ENCODE measurements at regions not wholly inside any gene's neighbourhood (a gene's known extent, or its start where the extent isn't known, plus 50 kb on each side); places are given as distances from the start of the nearest gene placed in this dataset.

DNA sequence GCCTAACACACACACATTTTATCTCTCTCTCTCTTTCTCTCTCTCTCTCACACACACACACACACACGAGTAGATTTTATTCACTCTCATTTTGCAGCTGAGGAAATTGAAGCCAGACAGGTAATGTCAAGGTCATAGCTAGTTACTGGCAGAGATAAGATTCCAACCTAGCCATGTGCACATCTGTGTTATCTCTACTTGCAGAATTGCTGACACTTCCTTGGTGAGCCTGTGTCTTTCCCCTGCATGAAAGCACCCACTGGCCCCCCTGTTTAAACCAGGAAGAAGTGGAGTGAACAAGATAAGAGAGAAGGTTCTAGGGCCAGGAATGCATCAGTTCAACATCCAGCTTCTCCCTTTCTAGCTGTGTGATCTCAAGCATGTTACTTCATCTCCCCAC is 423.7 kb downstream of the TXNL1 start:
- Histone ChIP-seq H4K20me1 (ENCODE audit: insufficient read depth, low read length) (no peaks in the 10 kb centered on the region), H3K9me2 (replicated peaks; ENCODE audit: insufficient read depth, low read length) (no peaks in the 10 kb centered on the region), H3K27me3 (replicated peaks; ENCODE audit: insufficient read depth, low read length) (no peaks in the 10 kb centered on the region), H3K4me2 (ENCODE audit: low read depth, low read length) (no peak overlapping the region), H3K36me3 (replicated peaks; ENCODE audit: insufficient read depth, low read length) (no peaks in the 10 kb centered on the region), H3K79me2 (ENCODE audit: low read length) (no peaks in the 10 kb centered on the region), H3F3A (ENCODE audit: insufficient read depth, low read length) (no peaks in the 10 kb centered on the region), H3K27ac (ENCODE audit: low read length) (no peak overlapping the region), H2AFZ (ENCODE audit: low read length) (no peak overlapping the region), H3K4me3 (ENCODE audit: low read length) (no peak overlapping the region), H3K9me3 (replicated peaks; ENCODE audit: insufficient read depth, low read length) (no peaks in the 10 kb centered on the region), H3K9ac (ENCODE audit: low read length) (no peak overlapping the region), H3K4me1 (ENCODE audit: low read length) (no peaks in the 10 kb centered on the region)
- TF ChIP-seq, protein P1, sequence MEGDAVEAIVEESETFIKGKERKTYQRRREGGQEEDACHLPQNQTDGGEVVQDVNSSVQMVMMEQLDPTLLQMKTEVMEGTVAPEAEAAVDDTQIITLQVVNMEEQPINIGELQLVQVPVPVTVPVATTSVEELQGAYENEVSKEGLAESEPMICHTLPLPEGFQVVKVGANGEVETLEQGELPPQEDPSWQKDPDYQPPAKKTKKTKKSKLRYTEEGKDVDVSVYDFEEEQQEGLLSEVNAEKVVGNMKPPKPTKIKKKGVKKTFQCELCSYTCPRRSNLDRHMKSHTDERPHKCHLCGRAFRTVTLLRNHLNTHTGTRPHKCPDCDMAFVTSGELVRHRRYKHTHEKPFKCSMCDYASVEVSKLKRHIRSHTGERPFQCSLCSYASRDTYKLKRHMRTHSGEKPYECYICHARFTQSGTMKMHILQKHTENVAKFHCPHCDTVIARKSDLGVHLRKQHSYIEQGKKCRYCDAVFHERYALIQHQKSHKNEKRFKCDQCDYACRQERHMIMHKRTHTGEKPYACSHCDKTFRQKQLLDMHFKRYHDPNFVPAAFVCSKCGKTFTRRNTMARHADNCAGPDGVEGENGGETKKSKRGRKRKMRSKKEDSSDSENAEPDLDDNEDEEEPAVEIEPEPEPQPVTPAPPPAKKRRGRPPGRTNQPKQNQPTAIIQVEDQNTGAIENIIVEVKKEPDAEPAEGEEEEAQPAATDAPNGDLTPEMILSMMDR (IDR thresholded peaks at IDR 0.05; ENCODE audit: low read length) = no peak
- TF ChIP-seq EZH2phosphoT487 (IDR thresholded peaks at IDR 0.05; ENCODE audit: low read length) (no peak), EZH2 (optimal IDR thresholded peaks at IDR 0.05; ENCODE audit: low read depth, low read length) (no peak)
- no peak for DNase-seq

DNA sequence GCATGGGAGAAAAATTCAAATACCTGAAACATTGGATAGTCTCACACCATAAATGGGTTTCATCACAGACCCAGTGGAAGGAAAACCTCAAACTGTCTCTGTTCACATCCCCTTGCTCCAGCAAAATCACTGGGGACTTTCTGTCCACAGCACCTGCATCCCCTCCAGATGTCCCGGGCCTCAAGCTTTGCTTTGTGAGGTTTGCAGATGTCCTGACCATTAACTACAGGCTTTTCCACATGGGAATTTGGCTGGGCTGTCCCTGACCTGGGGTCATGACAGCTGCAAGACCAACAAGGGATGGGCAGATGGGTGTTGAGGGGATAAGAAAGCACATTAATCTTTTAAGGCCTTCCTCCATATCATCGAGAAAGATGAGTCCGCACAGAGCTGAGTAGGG is 427.9 kb downstream of the TXNL1 start:
- Histone ChIP-seq H3K27ac (ENCODE audit: low read length) (no peak overlapping the region), H3K4me1 (ENCODE audit: low read length) (no peaks in the 10 kb centered on the region), H3K4me2 (ENCODE audit: low read depth, low read length) (no peak overlapping the region), H3K4me3 (ENCODE audit: low read length) (no peak overlapping the region), H3K9me3 (replicated peaks; ENCODE audit: insufficient read depth, low read length) (no peaks in the 10 kb centered on the region), H3K9me2 (replicated peaks; ENCODE audit: insufficient read depth, low read length) (no peaks in the 10 kb centered on the region), H2AFZ (ENCODE audit: low read length) (no peak overlapping the region), H3K9ac (ENCODE audit: low read length) (no peak overlapping the region), H3F3A (ENCODE audit: insufficient read depth, low read length) (no peaks in the 10 kb centered on the region), H3K79me2 (ENCODE audit: low read length) (no peaks in the 10 kb centered on the region), H3K27me3 (replicated peaks; ENCODE audit: insufficient read depth, low read length) (no peaks in the 10 kb centered on the region), H4K20me1 (ENCODE audit: insufficient read depth, low read length) (no peaks in the 10 kb centered on the region), H3K36me3 (replicated peaks; ENCODE audit: insufficient read depth, low read length) (no peaks in the 10 kb centered on the region)
- no peak for DNase-seq
- TF ChIP-seq, protein P1 (IDR thresholded peaks at IDR 0.05; ENCODE audit: low read length) = no peak
- no peak for TF ChIP-seq EZH2 (optimal IDR thresholded peaks at IDR 0.05; ENCODE audit: low read depth, low read length)
- no peak for TF ChIP-seq EZH2phosphoT487 (IDR thresholded peaks at IDR 0.05; ENCODE audit: low read length)

DNA sequence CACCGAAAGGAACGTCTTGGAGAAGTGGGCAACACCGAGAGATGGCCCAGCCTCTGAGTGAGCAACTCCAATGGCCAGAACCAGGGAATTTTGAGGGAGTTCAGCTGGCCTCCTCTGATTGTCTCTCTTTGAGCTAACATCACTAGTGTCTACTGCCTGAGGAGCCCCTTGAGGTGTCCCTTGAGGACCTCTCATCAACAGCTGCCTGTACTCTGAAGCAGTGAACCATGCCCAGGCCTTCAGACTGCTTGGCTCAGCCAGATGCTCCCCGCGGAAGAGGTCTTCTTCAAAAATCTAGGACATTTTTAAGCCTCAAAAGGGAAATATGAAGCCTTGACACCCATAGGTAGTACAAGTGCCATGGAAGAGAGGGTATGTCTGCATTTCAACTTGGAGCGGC is 430.4 kb downstream of the TXNL1 start:
- Histone ChIP-seq H3F3A (ENCODE audit: insufficient read depth, low read length) (no peaks in the 10 kb centered on the region), H3K4me1 (ENCODE audit: low read length) (no peaks in the 10 kb centered on the region), H3K9me2 (replicated peaks; ENCODE audit: insufficient read depth, low read length) (no peaks in the 10 kb centered on the region), H3K27me3 (replicated peaks; ENCODE audit: insufficient read depth, low read length) (no peaks in the 10 kb centered on the region), H3K9ac (ENCODE audit: low read length) (no peak overlapping the region), H3K4me3 (ENCODE audit: low read length) (no peak overlapping the region), H3K79me2 (ENCODE audit: low read length) (no peaks in the 10 kb centered on the region), H2AFZ (ENCODE audit: low read length) (no peak overlapping the region), H3K9me3 (replicated peaks; ENCODE audit: insufficient read depth, low read length) (no peaks in the 10 kb centered on the region), H3K4me2 (ENCODE audit: low read depth, low read length) (no peak overlapping the region), H3K36me3 (replicated peaks; ENCODE audit: insufficient read depth, low read length) (no peaks in the 10 kb centered on the region), H4K20me1 (ENCODE audit: insufficient read depth, low read length) (no peaks in the 10 kb centered on the region), H3K27ac (ENCODE audit: low read length) (no peak overlapping the region)
- no peak for TF ChIP-seq EZH2 (optimal IDR thresholded peaks at IDR 0.05; ENCODE audit: low read depth, low read length)
- DNase-seq = no peak

DNA sequence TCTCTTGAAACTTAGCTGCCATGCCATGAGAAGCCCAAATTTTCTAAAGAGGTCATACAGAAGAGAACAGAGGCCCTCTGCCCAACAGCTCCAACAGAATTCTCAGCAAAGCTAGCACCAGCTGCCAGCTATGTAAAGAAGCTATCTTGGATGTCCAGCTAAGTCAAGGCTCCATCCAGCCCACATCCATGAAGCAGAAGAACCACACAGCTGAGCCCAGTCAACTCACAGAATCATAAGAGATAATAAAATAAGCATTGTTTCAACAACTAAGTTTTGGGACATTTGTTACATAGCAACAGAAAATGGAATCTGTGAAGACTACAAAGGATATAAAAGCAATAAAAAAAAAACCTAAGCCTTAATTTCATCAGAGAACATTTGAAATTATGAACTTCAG is 434.3 kb downstream of the TXNL1 start:
- no peak for DNase-seq
- H3K4me2 ChIP-seq (ENCODE audit: low read depth, low read length) = no peak overlapping the region
- H2AFZ ChIP-seq (ENCODE audit: low read length) = no peak overlapping the region
- H3F3A ChIP-seq (ENCODE audit: insufficient read depth, low read length) = no peaks in the 10 kb centered on the region
- no peak overlapping the region for H3K27ac ChIP-seq (ENCODE audit: low read length)
- no peaks in the 10 kb centered on the region for H4K20me1 ChIP-seq (ENCODE audit: insufficient read depth, low read length)
- no peaks in the 10 kb centered on the region for H3K9me3 ChIP-seq (replicated peaks; ENCODE audit: insufficient read depth, low read length)
- no peaks in the 10 kb centered on the region for H3K4me1 ChIP-seq (ENCODE audit: low read length)
- H3K4me3 ChIP-seq (ENCODE audit: low read length) = no peak overlapping the region
- H3K9me2 ChIP-seq (replicated peaks; ENCODE audit: insufficient read depth, low read length) = no peaks in the 10 kb centered on the region
- no peaks in the 10 kb centered on the region for H3K79me2 ChIP-seq (ENCODE audit: low read length)
- no peak for TF ChIP-seq EZH2phosphoT487 (IDR thresholded peaks at IDR 0.05; ENCODE audit: low read length)
- H3K27me3 ChIP-seq (replicated peaks; ENCODE audit: insufficient read depth, low read length) = no peaks in the 10 kb centered on the region
- H3K9ac ChIP-seq (ENCODE audit: low read length) = no peak overlapping the region
- no peaks in the 10 kb centered on the region for H3K36me3 ChIP-seq (replicated peaks; ENCODE audit: insufficient read depth, low read length)

All from MM.1S (cell line).